ENCODE measurements at regions not wholly inside any gene's neighbourhood (a gene's known extent, or its start where the extent isn't known, plus 50 kb on each side); places are given as distances from the start of the nearest gene placed in this dataset.

- TF ChIP-seq CTCF (conservative IDR thresholded peaks at IDR 0.05; ENCODE audit: low read depth, low read length): no peak
- no peak for DNase-seq (ENCODE audit: low read depth)
- H3K4me3 ChIP-seq (ENCODE audit: low read depth, low read length): no peak overlapping the region
These were observed 1116.6 kb downstream of the BRD1 start for GRCh38 chr22:48711031-48711431.

- H3K4me3 ChIP-seq (ENCODE audit: low read depth, low read length): no peak overlapping the region
- DNase-seq (ENCODE audit: low read depth): no peak
- TF ChIP-seq CTCF (conservative IDR thresholded peaks at IDR 0.05; ENCODE audit: low read depth, low read length): no peak
These were observed 1117.3 kb downstream of the BRD1 start for GRCh38 chr22:48710410-48710809.

DNA sequence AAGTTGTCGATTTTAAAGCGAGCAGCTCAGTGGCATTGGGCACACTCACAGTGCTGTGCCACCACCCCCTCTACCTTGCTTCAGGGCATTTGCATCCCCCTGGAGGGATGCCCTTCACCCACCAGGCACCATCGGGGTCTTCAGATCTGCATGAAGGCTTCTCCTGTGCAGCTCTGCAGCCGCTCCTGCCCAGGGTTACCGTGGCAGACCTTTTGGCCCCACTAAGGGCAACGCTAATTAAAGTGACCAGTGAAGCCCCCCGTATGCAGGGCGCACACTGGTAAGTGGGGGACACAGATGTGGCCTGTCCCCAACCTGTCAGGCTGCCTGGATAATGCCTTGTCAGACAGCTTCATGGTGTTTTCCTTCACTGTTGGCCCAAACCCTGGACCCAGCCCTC, 1117.7 kb downstream of the BRD1 start:
- TF ChIP-seq CTCF (conservative IDR thresholded peaks at IDR 0.05; ENCODE audit: low read depth, low read length): no peak
- no peak overlapping the region for H3K4me3 ChIP-seq (ENCODE audit: low read depth, low read length)
- no peak for DNase-seq (ENCODE audit: low read depth)

- no peak overlapping the region for H3K4me3 ChIP-seq (ENCODE audit: low read depth, low read length)
- no peak for DNase-seq (ENCODE audit: low read depth)
- no peak for TF ChIP-seq CTCF (conservative IDR thresholded peaks at IDR 0.05; ENCODE audit: low read depth, low read length)
These were observed 1118.2 kb downstream of the BRD1 start for GRCh38 chr22:48709453-48709852.

DNA sequence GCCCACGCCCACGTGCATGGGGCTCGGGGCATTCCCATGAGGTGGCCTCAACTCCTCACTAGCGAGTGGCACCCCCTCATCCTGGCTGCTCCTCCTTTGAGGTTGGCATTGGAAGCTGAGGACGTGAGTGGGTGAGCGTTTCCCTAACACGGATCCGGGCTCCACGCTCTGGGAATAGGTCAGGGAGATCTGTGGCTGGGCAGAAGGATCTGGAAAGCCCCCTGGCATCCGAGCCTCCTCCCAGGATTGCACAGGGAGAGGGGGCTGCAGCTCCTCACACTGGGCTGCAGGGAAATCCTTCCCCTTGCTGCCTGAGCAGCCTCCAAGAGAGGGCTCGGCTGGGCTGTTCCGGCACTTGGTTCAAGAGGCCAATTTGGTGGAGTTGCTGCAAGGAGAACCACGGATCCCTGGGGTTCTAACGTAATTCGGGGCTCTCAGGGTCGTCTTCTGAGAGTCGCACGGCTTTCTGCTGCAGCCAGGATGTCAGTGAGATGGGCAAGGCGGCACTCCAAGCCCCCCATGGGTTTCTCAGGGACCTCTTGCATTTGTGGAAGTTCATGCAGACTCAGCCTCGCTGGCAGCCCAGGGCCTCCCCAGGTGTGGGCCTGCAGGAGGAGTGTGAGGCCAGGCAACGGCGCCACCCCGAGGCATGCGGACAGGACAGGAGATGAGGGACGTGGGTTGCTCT, 1119.0 kb downstream of the BRD1 start:
- H3K4me3 ChIP-seq (ENCODE audit: low read depth, low read length): no peak overlapping the region
- DNase-seq (ENCODE audit: low read depth): no peak
- no peak for TF ChIP-seq CTCF (conservative IDR thresholded peaks at IDR 0.05; ENCODE audit: low read depth, low read length)

DNA sequence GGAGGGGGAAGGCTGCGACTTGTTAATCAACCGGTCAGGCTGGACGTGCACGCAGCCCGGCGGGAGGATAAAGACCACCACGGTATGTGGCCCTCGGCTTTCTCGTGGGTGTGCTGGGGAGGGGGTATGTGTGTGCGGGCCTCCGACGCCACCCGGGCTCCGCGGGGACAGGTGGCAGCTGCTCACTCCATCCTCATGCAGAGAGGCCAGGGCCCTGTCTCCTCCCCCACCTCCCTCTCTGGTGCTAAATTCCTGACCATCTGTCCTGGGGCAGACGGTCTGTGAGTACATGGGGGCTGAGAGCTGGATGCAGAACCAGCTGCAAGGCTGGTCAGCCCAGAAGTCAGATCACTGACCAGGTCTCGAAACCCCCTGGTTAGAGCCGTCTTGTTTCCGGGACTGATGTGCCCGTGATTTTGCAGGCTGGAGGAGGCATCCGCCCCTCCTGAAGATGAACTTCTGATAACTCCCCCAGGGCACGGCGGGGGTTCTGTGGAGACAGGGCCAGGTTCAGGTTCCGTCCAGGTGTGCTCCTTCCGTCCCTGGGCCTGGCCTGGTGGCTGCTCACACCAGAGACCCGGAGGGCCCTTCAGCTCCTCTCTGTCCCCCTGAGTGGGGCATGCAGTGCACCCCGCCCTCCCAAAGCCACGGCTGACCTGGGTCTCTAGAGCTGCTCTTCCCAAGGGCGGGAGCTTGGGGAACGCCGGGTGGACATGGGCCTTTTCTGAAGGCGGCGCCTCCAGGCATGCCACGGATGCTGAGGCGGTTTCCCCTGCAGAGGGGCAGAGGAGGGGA, 1119.7 kb downstream of the BRD1 start:
- H3K4me3 ChIP-seq (ENCODE audit: low read depth, low read length): no peak overlapping the region
- no peak for DNase-seq (ENCODE audit: low read depth)
- no peak for TF ChIP-seq CTCF (conservative IDR thresholded peaks at IDR 0.05; ENCODE audit: low read depth, low read length)
